ENCODE measurements at regions not wholly inside any gene's neighbourhood (a gene's known extent, or its start where the extent isn't known, plus 50 kb on each side); places are given as distances from the start of the nearest gene placed in this dataset.
"Not testable (repeated sequence)": the region's sequence is repeated elsewhere in the genome, so short reads cannot be mapped to it uniquely, and the experiment has no call there.

GRCh38 chr2:129402076-129402475 is 577.4 kb upstream of the RAB6C start:
- no peak overlapping the region for H2AFZ ChIP-seq (ENCODE audit: low read depth, low read length)
- no peak for TF ChIP-seq EZH2phosphoT487 (IDR thresholded peaks at IDR 0.05; ENCODE audit: low read depth)
- TF ChIP-seq CTCF (IDR thresholded peaks at IDR 0.05; ENCODE audit: low read depth, low read length): no peak

GRCh38 chr2:129404000-129404685 is 575.3 kb upstream of the RAB6C start:
- no peaks in the 10 kb centered on the region for H3K36me3 ChIP-seq (replicated peaks; ENCODE audit: low read depth, low read length)
- H3K27ac ChIP-seq (ENCODE audit: low read length): no peak overlapping the region
- TF ChIP-seq CTCF (IDR thresholded peaks at IDR 0.05; ENCODE audit: low read depth, low read length) (no peak), EZH2phosphoT487 (IDR thresholded peaks at IDR 0.05; ENCODE audit: low read depth) (no peak)
- H3K4me1 ChIP-seq (ENCODE audit: low read length): no peaks in the 10 kb centered on the region
- H3K4me2 ChIP-seq (ENCODE audit: low read length): no peak overlapping the region
- no peaks in the 10 kb centered on the region for H3K9me3 ChIP-seq (ENCODE audit: insufficient read depth, low read length)
- no peaks in the 10 kb centered on the region for H3K79me2 ChIP-seq (ENCODE audit: low read length)
- no peaks in the 10 kb centered on the region for H4K20me1 ChIP-seq (ENCODE audit: insufficient read depth, low read length)
- no peak overlapping the region for H3K9ac ChIP-seq (ENCODE audit: low read length)
- H2AFZ ChIP-seq (ENCODE audit: low read depth, low read length): no peak overlapping the region
- H3K27me3 ChIP-seq (ENCODE audit: low read depth, low read length): no peaks in the 10 kb centered on the region
- no peak overlapping the region for H3K4me3 ChIP-seq (ENCODE audit: low read length)

More at GRCh38 chr2:129402076-129402475, 577.4 kb upstream of the RAB6C start:
- no peak overlapping the region for H3K9ac ChIP-seq (ENCODE audit: low read length)
- no peaks in the 10 kb centered on the region for H3K27me3 ChIP-seq (ENCODE audit: low read depth, low read length)
- H3K4me2 ChIP-seq (ENCODE audit: low read length): no peak overlapping the region
- no peaks in the 10 kb centered on the region for H3K4me1 ChIP-seq (ENCODE audit: low read length)
- H3K79me2 ChIP-seq (ENCODE audit: low read length): no peaks in the 10 kb centered on the region
- no peak overlapping the region for H3K4me3 ChIP-seq (ENCODE audit: low read length)
- no peaks in the 10 kb centered on the region for H4K20me1 ChIP-seq (ENCODE audit: insufficient read depth, low read length)
- H3K27ac ChIP-seq (ENCODE audit: low read length): no peak overlapping the region
- H3K9me3 ChIP-seq (ENCODE audit: insufficient read depth, low read length): no peaks in the 10 kb centered on the region
- no peaks in the 10 kb centered on the region for H3K36me3 ChIP-seq (replicated peaks; ENCODE audit: low read depth, low read length)

DNA sequence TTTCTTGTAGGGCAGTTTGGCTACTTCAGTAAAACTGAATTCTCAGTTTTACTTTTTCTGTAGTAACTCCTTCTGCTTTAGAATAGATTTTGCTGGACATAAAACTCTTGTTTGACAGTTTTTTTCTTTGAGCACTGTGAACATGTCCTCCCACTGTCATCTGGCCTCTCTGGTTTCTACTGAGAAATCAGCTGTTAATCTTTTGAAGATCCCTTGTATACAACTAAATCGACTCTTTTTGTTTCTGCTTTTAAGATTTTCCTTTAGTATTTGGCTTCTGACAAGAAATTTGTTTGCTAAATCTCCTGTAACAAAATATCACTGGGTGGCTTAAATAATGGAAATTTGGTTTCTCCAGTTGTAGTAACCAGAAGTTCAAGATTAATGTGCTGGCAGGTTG is 570.9 kb upstream of the RAB6C start:
- no peaks in the 10 kb centered on the region for H3K9me3 ChIP-seq (ENCODE audit: insufficient read depth, low read length)
- TF ChIP-seq CTCF (IDR thresholded peaks at IDR 0.05; ENCODE audit: low read depth, low read length) (no peak), EZH2phosphoT487 (IDR thresholded peaks at IDR 0.05; ENCODE audit: low read depth) (no peak)
- no peaks in the 10 kb centered on the region for H3K79me2 ChIP-seq (ENCODE audit: low read length)
- H3K4me3 ChIP-seq (ENCODE audit: low read length): no peak overlapping the region
- H3K4me1 ChIP-seq (ENCODE audit: low read length): no peaks in the 10 kb centered on the region
- H3K9ac ChIP-seq (ENCODE audit: low read length): no peak overlapping the region
- H3K36me3 ChIP-seq (replicated peaks; ENCODE audit: low read depth, low read length): no peaks in the 10 kb centered on the region
- no peak overlapping the region for H3K4me2 ChIP-seq (ENCODE audit: low read length)
- no peak overlapping the region for H2AFZ ChIP-seq (ENCODE audit: low read depth, low read length)
- H3K27ac ChIP-seq (ENCODE audit: low read length): no peak overlapping the region
- no peaks in the 10 kb centered on the region for H3K27me3 ChIP-seq (ENCODE audit: low read depth, low read length)
- no peaks in the 10 kb centered on the region for H4K20me1 ChIP-seq (ENCODE audit: insufficient read depth, low read length)

GRCh38 chr2:129417041-129417440 is 562.4 kb upstream of the RAB6C start:
- not testable (repeated sequence) for H3K4me2 ChIP-seq (ENCODE audit: low read length); H3K4me3 ChIP-seq (ENCODE audit: low read length); H3K4me1 ChIP-seq (ENCODE audit: low read length); H3K36me3 ChIP-seq (replicated peaks; ENCODE audit: low read depth, low read length); H3K27me3 ChIP-seq (ENCODE audit: low read depth, low read length); H2AFZ ChIP-seq (ENCODE audit: low read depth, low read length); H3K27ac ChIP-seq (ENCODE audit: low read length); H3K9me3 ChIP-seq (ENCODE audit: insufficient read depth, low read length); H3K9ac ChIP-seq (ENCODE audit: low read length); H4K20me1 ChIP-seq (ENCODE audit: insufficient read depth, low read length); H3K79me2 ChIP-seq (ENCODE audit: low read length)
